AG04450 (cell line): ENCODE measurements at regions not wholly inside any gene's neighbourhood (a gene's known extent, or its start where the extent isn't known, plus 50 kb on each side); places are given as distances from the start of the nearest gene placed in this dataset.
"Not testable (repeated sequence)": the region's sequence is repeated elsewhere in the genome, so short reads cannot be mapped to it uniquely, and the experiment has no call there.

Source experiments
- CTCF ChIA-PET: fragments of 300-600, 350-600 bp; formaldehyde crosslinking; extraction: SDS; loops from one replicate; lab custom pipeline; 2022; ENCODE audit warnings: antibody characterized with exemption, inconsistent platforms; lab: Charles Lee
- POLR2A ChIA-PET: fragments of 350-600 bp; formaldehyde crosslinking; extraction: SDS; loops from one replicate; lab custom pipeline; 2021; ENCODE audit warnings: antibody characterized with exemption, inconsistent platforms; lab: Yijun Ruan, JAX
- DNase-seq: peaks from one replicate; pipeline ENCODE4 v3.0.0-alpha.2; 2011; ENCODE audit warnings: low read depth, low spot score
- H3K27ac ChIP-seq: one replicate; pipeline ENCODE4 v1.5.1; 2012; ENCODE audit warnings: low read depth, low read length, control low read depth
- H3K27me3 ChIP-seq: one replicate; pipeline ENCODE4 v1.6.0; 2012; ENCODE audit warnings: low read length; ENCODE audit not compliant: control insufficient read depth, insufficient read depth
- H3K4me3 ChIP-seq: 2 replicates; pipeline ENCODE4 v1.5.1; 2011; ENCODE audit warnings: mild to moderate bottlenecking, low read depth, low read length, control low read depth
- H3K9me3 ChIP-seq: 2 replicates; pipeline ENCODE4 v1.5.1; 2012; ENCODE audit warnings: low read length; ENCODE audit not compliant: control insufficient read depth, insufficient read depth
- CTCF ChIP-seq: IDR thresholded peaks from 2 replicates; pipeline ENCODE4 v1.5.1; 2011; ENCODE audit warnings: low read depth, low read length, control low read depth, inconsistent platforms

GRCh38 chr4:24180586-24180985 is 290.7 kb upstream of the PPARGC1A start:
- TF ChIP-seq CTCF = no peak
- Histone ChIP-seq H3K9me3 (no peaks in the 10 kb centered on the region), H3K4me3 (no peak overlapping the region), H3K27ac (no peak overlapping the region), H3K27me3 (no peaks in the 10 kb centered on the region)
- POLR2A ChIA-PET = no interaction called here
- no peak for DNase-seq
- CTCF ChIA-PET = interaction anchor here (0.6 to 1.3 kb wide), 2 partner anchors 238 to 1675 kb away, joined by 4 to 5 read pairs; no protein-coding TSS in a partner anchor

GRCh38 chr4:24179201-24179840 is 289.5 kb upstream of the PPARGC1A start:
- H3K27ac ChIP-seq = no peak overlapping the region
- no peaks in the 10 kb centered on the region for H3K9me3 ChIP-seq
- H3K27me3 ChIP-seq = no peaks in the 10 kb centered on the region
- TF ChIP-seq CTCF = no peak
- POLR2A ChIA-PET = no interaction called here
- no peak overlapping the region for H3K4me3 ChIP-seq
- CTCF ChIA-PET = no interaction called here
- no peak for DNase-seq

- H3K9me3 ChIP-seq, CTCF ChIA-PET, H3K4me3 ChIP-seq, DNase-seq, H3K27me3 ChIP-seq, H3K27ac ChIP-seq, POLR2A ChIA-PET: not testable (repeated sequence)
These were observed 287.6 kb upstream of the PPARGC1A start for GRCh38 chr4:24177443-24177842.

GRCh38 chr4:24175707-24176106 is 285.9 kb upstream of the PPARGC1A start:
- ChIA-PET CTCF (interaction anchor here (1.2 kb wide), 1 partner anchor 243 kb away, joined by 4 read pairs; no protein-coding TSS in a partner anchor), POLR2A (interaction anchor here (0.7 kb wide), 1 partner anchor 12 kb away, joined by 4 read pairs; no protein-coding TSS in a partner anchor)
- no peaks in the 10 kb centered on the region for H3K9me3 ChIP-seq
- peaks cover 2% of the 10 kb centered on the region for H3K27me3 ChIP-seq
- no peak overlapping the region for H3K4me3 ChIP-seq
- TF ChIP-seq CTCF = no peak
- DNase-seq = no peak
- H3K27ac ChIP-seq = no peak overlapping the region

- H3K27ac ChIP-seq = no peak overlapping the region
- CTCF ChIA-PET = interaction anchor here (1.2 kb wide), 1 partner anchor 244 kb away, joined by 4 read pairs; no protein-coding TSS in a partner anchor
- no peak overlapping the region for H3K4me3 ChIP-seq
- peaks cover 2% of the 10 kb centered on the region for H3K27me3 ChIP-seq
- no peaks in the 10 kb centered on the region for H3K9me3 ChIP-seq
- DNase-seq = no peak
- POLR2A ChIA-PET = no interaction called here
- TF ChIP-seq CTCF = no peak
These were observed 284.8 kb upstream of the PPARGC1A start for GRCh38 chr4:24174602-24175001.
